IPS DF 6.9 (cell line): ENCODE measurements at regions not wholly inside any gene's neighbourhood (a gene's known extent, or its start where the extent isn't known, plus 50 kb on each side); places are given as distances from the start of the nearest gene placed in this dataset.

Experiments used
- DNase-seq: peaks from one replicate; pipeline ENCODE4 v3.0.0-alpha.2; 2013; ENCODE audit warnings: low read depth, low spot score
- H3K27ac ChIP-seq: one replicate; pipeline ENCODE4 v1.5.1; 2013; ENCODE audit warnings: low read length, control low read depth
- H3K27me3 ChIP-seq: 2 replicates; pipeline ENCODE4 v1.6.1; 2013; ENCODE audit warnings: mild to moderate bottlenecking, low read length; ENCODE audit not compliant: control insufficient read depth, insufficient read depth
- H3K36me3 ChIP-seq: 2 replicates; pipeline ENCODE4 v1.6.1; 2013; ENCODE audit warnings: low read length; ENCODE audit not compliant: control insufficient read depth, insufficient read depth
- H3K4me1 ChIP-seq: 2 replicates; pipeline ENCODE4 v1.6.1; 2013; ENCODE audit warnings: low read length; ENCODE audit not compliant: control insufficient read depth, insufficient read depth
- H3K4me3 ChIP-seq: 2 replicates; pipeline ENCODE4 v1.5.1; 2013; ENCODE audit warnings: mild to moderate bottlenecking, low read length
- H3K9me3 ChIP-seq: 2 replicates; pipeline ENCODE4 v1.6.1; 2013; ENCODE audit warnings: low read length, inconsistent platforms; ENCODE audit not compliant: control insufficient read depth, insufficient read depth
- WGBS: extraction: QIAGEN DNeasy Blood & Tissue Kit; methylation state at CpG from one replicate; pipeline ENCODE4 v1.1.7; 2013; ENCODE audit warnings: mixed read lengths, missing lambda C conversion rate; ENCODE audit not compliant: insufficient read length, insufficient coverage; 5-methylcytosine and 5-hydroxymethylcytosine counted together

DNA sequence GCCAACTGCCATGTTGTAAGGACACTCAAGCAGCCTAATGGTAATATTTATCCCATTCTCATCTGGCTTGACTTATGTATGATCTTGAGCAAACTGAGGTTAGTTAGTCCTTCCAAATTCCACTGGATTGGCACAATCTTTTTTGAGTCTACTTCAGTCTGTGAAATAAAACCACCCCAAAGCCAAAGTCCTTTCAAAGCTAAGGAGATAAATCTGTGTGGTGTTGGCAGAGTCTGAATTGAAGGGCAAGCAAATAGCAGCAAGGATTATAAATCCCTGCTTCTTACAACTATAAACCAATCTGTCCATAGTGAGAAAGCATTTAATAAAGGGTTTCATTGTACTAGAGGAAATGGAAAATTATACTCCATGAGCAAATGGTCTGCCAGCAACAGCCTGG is 233.9 kb upstream of the GLRA2 start:
- Histone ChIP-seq H3K4me3 (no peak overlapping the region), H3K4me1 (no peaks in the 10 kb centered on the region; the same call in 1 of the 2 replicates), H3K27ac (no peak overlapping the region), H3K36me3 (no peaks in the 10 kb centered on the region), H3K27me3 (no peaks in the 10 kb centered on the region), H3K9me3 (no peaks in the 10 kb centered on the region)
- no peak for DNase-seq

DNA sequence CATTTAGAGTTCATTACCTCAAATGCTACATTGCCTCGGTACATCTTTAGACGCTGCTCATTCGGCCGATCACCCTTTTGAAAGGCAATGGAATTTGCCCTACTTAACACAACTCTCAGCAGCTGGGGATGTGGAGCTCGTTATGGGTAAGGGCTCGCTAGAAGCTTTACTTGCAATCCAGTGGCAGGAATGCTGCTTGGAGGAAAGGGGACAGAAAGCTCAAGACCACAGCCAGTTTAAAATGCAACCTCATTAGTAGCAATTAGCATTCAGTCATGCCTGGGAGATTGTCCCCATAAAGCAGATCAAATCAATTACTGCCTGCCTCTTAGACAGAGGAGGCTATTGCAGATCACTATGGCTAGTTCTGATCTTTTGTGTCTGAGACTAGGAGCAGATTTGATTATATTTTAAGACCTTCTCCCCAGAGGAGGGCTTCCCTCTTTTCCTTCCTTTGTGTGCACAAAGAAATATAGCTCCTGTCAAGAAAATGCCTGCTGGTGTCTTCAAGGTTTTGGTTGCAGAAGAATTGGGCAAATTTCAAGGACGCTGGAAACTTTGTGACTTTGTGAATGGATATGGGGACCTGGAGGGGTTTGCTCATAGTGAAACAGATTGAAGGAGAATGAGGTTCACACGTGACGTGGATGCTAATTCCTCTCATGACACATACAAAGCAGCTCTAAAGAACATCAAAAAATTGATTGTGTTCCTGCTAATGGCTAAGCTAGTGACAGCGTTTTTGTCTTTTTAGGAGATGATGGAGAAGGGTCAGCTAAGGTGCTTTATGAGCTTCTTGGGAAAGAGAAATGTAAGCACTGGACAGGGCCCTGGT is 237.5 kb upstream of the GLRA2 start:
- no peaks in the 10 kb centered on the region for H3K27me3 ChIP-seq

DNA sequence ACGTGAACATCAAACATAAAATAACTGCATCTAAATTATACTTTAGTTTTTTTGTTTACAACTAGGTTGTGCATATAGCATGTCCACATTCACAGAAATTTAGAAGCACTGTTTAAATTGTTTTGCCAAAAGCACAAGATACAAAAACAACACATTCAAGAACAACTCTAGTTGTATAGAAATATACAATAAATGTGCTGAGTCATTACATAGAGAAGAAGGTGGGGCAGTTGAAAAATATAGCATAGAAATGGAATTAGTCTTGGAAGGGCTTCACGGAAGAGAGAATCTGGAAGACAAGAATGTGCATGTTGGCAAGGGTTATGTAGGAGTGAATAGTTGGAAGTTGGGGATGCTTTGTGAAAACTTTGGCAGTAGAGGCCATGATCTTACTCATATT is 239.0 kb upstream of the GLRA2 start:
- no peak overlapping the region for H3K27ac ChIP-seq
- H3K4me1 ChIP-seq = no peaks in the 10 kb centered on the region; the same call in 1 of the 2 replicates
- H3K9me3 ChIP-seq = no peaks in the 10 kb centered on the region
- no peak overlapping the region for H3K4me3 ChIP-seq
- no peaks in the 10 kb centered on the region for H3K36me3 ChIP-seq
- no peak for DNase-seq
- no CpG with 5 or more reads among the region's 2 CpGs for WGBS
- H3K27me3 ChIP-seq = no peaks in the 10 kb centered on the region

More for the DNA sequence above, 237.5 kb upstream of the GLRA2 start:
- Histone ChIP-seq H3K4me1 (no peaks in the 10 kb centered on the region; the same call in 1 of the 2 replicates), H3K36me3 (no peaks in the 10 kb centered on the region), H3K27ac (no peak overlapping the region), H3K4me3 (no peak overlapping the region), H3K9me3 (no peaks in the 10 kb centered on the region)
- no CpG with 5 or more reads among the region's 10 CpGs for WGBS
- no peak for DNase-seq

DNA sequence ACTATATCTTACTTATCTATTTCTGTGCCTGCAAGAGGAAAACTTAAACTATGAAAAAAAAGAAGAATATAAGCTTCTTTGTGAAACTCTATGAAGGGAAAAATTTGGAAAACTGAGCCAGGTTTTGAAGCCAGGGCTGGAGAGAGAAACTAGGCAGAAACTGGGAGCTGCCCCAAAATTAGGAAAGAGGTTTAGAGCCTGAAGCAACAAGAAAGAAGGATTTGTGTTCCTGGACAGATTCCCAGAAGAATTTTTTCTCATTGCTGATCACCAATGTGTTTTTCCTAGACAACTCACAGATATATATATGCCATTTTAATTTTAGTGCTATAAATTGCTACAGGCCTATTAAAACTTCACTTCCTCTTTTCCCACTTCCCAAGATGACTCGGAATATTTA is 245.0 kb upstream of the GEMIN8 start:
- Histone ChIP-seq H3K27me3 (no peaks in the 10 kb centered on the region), H3K4me3 (no peak overlapping the region)
- WGBS = no CpG with 5 or more reads among the region's 1 CpG

DNA sequence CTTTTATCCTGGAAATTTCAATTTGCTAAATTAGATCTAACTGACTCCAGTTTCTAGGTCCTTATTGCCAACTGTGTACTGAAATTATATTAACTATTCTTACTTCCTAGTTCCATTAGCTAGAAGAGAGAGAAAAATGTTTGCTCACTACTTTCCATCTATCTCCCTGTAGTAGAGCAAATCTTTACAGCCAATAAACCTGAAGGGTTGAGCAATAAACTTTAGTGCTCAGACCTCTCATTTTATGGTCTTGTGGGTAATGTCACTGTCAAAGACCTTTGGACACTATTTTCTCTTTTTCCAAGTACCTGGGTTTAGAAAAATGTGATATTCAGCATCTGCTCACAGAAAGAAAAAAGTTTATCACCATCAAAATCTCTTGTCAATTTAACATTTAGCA is 237.5 kb upstream of the GEMIN8 start:
- Histone ChIP-seq H3K4me1 (no peaks in the 10 kb centered on the region), H3K4me3 (no peak overlapping the region), H3K27me3 (no peaks in the 10 kb centered on the region), H3K36me3 (no peaks in the 10 kb centered on the region), H3K27ac (no peak overlapping the region), H3K9me3 (no peaks in the 10 kb centered on the region)
- no peak for DNase-seq

More for the DNA sequence above, 245.0 kb upstream of the GEMIN8 start:
- no peaks in the 10 kb centered on the region for H3K9me3 ChIP-seq
- no peaks in the 10 kb centered on the region for H3K36me3 ChIP-seq
- H3K27ac ChIP-seq = no peak overlapping the region
- no peak for DNase-seq
- H3K4me1 ChIP-seq = no peaks in the 10 kb centered on the region

DNA sequence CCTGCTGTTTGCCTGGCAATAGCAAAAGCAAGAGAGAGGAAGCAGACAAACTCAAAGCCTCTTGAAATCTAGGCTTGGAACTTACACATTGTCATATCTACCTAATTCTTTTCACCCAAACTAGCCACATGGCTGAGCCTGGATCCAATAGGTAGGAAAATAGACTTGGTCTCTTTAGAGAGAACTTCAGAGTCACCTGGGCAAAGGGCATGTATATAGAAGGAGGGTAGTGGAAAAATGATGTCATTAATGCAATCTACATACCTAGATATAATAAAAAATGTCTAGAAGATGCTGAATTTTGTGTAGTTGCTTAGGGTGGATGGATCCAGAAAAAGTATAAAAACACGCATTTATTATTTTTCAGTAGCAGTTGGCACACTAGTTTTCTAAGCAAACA is 237.0 kb upstream of the GEMIN8 start:
- WGBS = no CpG with 5 or more reads among the region's 1 CpG
- Histone ChIP-seq H3K36me3 (no peaks in the 10 kb centered on the region), H3K27ac (no peak overlapping the region), H3K9me3 (no peaks in the 10 kb centered on the region), H3K4me1 (no peaks in the 10 kb centered on the region), H3K4me3 (no peak overlapping the region), H3K27me3 (no peaks in the 10 kb centered on the region)
- DNase-seq = no peak

DNA sequence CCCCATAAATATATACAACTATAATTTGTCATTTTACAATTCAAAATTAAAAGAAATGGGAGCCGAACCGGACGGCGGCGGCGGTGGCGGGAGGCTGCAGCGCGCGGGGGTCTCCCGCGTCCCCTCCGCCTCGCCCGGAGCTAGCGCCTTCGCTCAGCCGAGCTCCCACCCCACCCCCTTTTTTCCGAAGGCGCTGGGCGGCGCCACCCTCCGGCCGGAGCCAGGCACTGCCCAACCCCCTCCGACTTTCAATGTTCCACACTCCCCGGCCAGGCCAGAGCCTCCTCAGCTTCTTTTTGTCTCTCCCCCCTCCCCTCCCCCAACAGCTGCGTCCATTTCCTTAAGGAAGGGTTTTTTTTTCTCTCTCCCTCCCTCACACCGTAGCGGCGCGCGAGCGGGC is 214.1 kb upstream of the GEMIN8 start:
- DNase-seq = peak; percentile 5
- Histone ChIP-seq H3K36me3 (no peaks in the 10 kb centered on the region), H3K27me3 (no peaks in the 10 kb centered on the region), H3K9me3 (no peaks in the 10 kb centered on the region), H3K27ac (no peak overlapping the region), H3K4me3 (no peak overlapping the region), H3K4me1 (no peaks in the 10 kb centered on the region)
- WGBS = no CpG with 5 or more reads among the region's 33 CpGs

DNA sequence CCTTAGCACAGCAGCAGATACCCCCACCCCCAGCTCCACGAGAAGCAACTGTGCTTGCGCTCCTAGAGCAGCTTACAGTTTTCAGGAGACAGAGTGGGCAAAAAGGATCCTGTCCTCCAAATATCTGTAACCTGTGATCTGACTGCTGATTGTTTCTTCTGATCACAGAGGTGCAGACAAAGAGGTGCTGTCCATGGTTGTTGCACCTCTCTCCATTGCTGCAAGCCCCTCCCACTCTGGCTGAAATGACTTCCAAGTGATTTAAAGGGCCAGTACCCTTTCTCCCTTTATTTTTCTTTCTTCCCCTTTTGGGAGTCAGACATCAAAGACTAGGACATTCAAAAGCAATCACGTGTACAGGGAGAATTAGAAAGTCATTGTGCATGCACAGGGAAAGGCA is 205.3 kb upstream of the GEMIN8 start:
- no CpG with 5 or more reads among the region's 3 CpGs for WGBS
- Histone ChIP-seq H3K4me1 (no peaks in the 10 kb centered on the region), H3K27ac (no peak overlapping the region), H3K4me3 (no peak overlapping the region), H3K36me3 (no peaks in the 10 kb centered on the region), H3K9me3 (no peaks in the 10 kb centered on the region), H3K27me3 (no peaks in the 10 kb centered on the region)
- DNase-seq = no peak

DNA sequence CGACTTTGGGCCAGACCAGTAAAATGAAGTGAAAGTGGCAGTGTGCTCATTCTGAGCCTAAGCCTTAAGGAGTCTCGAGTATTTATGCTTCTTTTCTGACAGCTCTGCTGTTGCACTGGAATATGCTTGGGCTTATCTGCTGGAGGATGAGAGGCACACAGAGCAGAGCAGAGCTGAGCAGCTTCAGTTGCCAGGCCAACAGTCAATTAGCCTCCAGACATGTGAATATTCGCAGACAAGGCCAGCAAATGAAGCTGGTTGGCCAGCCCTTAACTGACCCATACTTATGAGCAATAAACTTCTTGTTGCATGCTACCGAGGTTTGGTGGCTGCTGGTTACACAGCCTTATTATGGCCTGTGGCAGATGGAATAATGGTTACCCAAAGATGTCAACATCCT is 203.0 kb upstream of the GEMIN8 start:
- no peak overlapping the region for H3K27ac ChIP-seq
- no CpG with 5 or more reads among the region's 4 CpGs for WGBS
- DNase-seq = no peak
- H3K4me1 ChIP-seq = no peaks in the 10 kb centered on the region
- no peak overlapping the region for H3K4me3 ChIP-seq
- no peaks in the 10 kb centered on the region for H3K36me3 ChIP-seq
- no peaks in the 10 kb centered on the region for H3K9me3 ChIP-seq
- no peaks in the 10 kb centered on the region for H3K27me3 ChIP-seq

DNA sequence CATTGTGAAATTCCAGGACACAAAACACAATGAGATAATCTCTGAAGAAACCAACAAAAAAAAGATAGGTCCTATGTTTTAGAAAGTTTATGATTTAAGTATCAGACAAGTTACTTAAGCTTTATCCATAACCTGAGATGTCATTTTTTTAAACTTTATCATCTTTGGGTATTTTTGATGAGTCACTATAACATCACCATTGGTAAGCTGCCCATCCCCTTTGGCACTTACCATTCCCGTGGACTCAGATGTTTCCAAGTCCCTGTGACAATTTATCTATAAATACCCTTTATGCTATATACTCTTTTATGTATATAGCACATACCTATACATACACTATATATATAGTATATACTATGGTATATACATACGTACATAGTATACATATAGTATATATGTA is 198.9 kb upstream of the GEMIN8 start:
- H3K4me3 ChIP-seq = no peak overlapping the region
- H3K36me3 ChIP-seq = no peaks in the 10 kb centered on the region
- no CpG with 5 or more reads among the region's 2 CpGs for WGBS
- no peaks in the 10 kb centered on the region for H3K27me3 ChIP-seq
- no peaks in the 10 kb centered on the region for H3K9me3 ChIP-seq
- DNase-seq = no peak
- H3K4me1 ChIP-seq = no peaks in the 10 kb centered on the region
- H3K27ac ChIP-seq = no peak overlapping the region

DNA sequence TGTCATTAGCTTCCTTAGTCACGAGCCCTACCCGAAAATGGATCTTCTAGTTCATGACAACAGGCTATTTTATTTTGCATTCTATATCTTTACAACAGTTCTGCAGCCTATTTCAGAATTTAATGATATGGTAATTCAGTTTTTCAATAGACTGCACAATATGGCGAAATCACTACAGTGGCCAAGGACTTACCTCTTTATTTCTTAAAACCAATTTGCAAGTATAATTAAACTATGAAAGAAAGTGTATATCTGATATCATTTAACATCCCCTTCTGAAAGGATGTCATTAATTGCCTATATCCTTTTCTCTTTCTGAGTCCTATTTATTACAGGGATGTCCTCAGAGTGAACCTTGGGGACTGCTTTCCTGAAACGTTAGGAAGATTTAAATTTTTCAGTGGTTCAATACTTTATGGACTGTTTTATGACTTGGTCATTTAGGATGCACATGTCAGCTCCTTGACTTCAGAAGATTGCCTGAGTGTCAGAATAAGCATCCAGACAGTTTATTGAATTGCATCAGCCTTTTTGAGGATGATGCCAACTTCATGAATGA is 190.8 kb upstream of the GEMIN8 start:
- no CpG with 5 or more reads among the region's 4 CpGs for WGBS
- no peak for DNase-seq

More for the DNA sequence above, 190.8 kb upstream of the GEMIN8 start:
- Histone ChIP-seq H3K27me3 (no peaks in the 10 kb centered on the region), H3K4me3 (no peak overlapping the region), H3K9me3 (no peaks in the 10 kb centered on the region), H3K36me3 (no peaks in the 10 kb centered on the region), H3K27ac (no peak overlapping the region), H3K4me1 (no peaks in the 10 kb centered on the region)
